Left forelimb (tissue), 1 donor: ENCODE measurements at regions not wholly inside any gene's neighbourhood (a gene's known extent, or its start where the extent isn't known, plus 50 kb on each side); places are given as distances from the start of the nearest gene placed in this dataset.

ENCODE experiments used
- DNase-seq: peaks from one replicate; pipeline ENCODE4 v3.0.0-alpha.2; 2018; ENCODE audit warnings: low spot score

DNA sequence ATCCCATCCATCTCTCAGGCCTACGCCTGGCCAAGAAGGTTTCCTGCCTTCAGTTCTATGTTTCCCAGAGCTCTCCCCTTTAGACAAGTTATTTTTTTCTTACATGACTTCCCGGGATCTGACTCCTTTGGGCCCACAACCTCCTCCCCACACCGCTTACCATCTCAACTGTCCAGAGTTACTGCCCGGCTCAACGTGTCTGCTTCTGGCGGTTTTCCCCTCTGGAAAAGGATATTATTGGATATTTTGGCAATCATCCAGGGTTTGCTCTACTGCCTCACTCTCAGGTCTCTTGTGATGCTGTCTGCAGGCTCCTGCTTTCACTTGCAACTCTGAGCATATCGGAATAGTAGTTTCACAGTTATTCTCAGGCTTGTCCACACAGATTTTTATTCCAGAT, 318.2 kb upstream of the CAMK1G start:
- no peak for DNase-seq

- no peak for DNase-seq
Observed at GRCh38 chr1:209266590-209267205, 316.8 kb upstream of the CAMK1G start.

DNA sequence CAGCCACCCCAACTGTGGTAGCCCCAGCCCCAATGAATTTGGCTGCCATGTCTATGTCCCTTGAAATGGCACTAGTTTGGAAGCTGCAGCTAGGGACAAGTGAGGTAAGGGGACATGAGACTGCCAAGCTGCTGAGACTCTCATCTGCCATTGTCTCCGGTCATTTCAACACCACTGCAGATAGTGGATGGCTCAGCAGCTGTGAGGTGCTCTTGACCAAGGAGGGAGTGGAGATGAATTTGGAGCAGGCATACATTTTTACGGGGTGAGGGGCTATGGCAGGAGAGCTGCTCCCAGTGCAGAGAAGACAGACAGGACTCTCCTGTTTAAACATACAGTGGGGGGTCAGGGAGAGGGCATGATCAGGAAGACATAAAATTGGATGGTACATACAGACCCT, 315.5 kb upstream of the CAMK1G start:
- no peak for DNase-seq

GRCh38 chr1:209268479-209268878, 315.0 kb upstream of the CAMK1G start:
- no peak for DNase-seq

DNA sequence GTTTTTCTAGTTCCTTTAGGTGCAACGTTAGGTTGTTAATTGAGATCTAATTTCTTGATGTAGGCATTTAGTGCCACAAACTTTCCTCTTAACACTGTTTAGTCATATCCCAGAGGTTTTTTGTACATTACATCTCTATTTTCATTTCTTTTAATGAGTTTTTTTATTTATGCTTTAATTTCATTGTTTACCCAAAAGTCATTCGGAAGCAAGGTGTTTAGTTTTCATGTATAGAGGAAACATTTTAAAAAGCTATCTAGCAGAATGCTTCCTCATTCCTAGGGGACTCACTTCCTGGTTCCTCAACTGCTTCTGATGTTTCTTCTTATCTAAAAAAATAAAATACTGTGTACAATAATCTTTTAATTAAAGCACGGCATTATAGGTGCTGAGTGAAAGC, 307.2 kb upstream of the CAMK1G start:
- no peak for DNase-seq

DNA sequence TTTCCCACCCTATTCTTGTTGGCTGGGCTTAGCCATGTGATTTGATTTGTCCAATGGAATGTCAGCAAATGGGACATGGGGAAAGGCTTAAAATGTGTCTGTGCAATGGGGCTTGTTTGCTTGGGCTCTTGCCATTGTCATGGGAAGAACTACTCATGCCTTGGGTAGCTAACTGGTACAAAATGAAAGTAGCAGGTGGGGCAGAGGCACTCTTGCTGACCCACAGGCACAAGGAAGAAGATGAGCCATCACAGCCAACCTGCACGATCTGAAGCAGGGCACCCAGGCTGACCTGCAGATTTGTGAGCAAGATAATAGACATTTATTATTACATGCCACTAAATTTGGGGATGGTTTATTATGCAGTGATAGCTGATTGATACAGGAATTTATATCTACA, 305.9 kb upstream of the CAMK1G start:
- DNase-seq: no peak

GRCh38 chr1:209291715-209292114, 291.8 kb upstream of the CAMK1G start:
- no peak for DNase-seq

DNA sequence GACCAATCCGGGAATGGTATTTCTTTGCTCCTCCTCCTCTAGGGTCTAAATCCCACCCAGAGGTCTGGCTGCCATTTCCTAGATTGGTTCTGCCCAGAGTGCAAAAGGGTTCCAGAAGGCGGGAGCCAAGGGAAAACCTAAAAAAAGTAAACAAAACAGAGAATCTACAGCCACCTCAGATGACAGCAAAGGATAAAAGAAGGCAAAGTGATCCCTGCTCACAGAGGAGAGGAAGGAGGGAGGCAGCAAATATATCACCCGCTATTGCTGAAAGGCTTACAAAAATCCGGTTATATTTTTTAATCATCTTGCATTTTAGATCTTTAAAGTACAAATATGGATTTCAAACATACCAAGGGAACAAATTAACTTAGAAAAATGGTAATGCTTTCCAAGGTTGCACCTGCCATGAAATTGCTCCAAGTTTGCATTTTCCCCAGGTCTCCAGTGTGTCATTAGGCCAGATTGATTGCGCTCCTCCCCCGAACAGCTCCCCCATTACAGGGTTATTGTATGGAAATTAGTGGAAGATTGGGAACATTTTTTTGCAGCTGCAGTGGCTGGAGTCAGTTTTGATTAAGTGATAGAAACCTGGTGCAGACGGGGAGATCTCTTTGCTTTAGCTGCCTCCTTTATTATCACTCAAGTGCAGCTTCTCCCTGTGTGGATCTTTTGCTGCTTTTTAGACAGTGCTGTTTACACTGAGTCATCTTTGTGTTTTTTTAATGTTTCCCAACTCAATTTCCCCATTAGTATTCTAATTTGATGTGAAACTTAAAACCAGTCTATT, 280.5 kb upstream of the CAMK1G start:
- peak; percentile 73 for DNase-seq

- DNase-seq: no peak
Observed at GRCh38 chr1:209304166-209304565, 279.3 kb upstream of the CAMK1G start.

GRCh38 chr1:209305221-209305954, 278.1 kb upstream of the CAMK1G start:
- DNase-seq: no peak

- DNase-seq: no peak
Observed at GRCh38 chr1:209307846-209308245, 275.7 kb upstream of the CAMK1G start.

GRCh38 chr1:209309198-209309597, 274.3 kb upstream of the CAMK1G start:
- DNase-seq: no peak

- no peak for DNase-seq
Observed at GRCh38 chr1:209311770-209312169, 271.7 kb upstream of the CAMK1G start.

DNA sequence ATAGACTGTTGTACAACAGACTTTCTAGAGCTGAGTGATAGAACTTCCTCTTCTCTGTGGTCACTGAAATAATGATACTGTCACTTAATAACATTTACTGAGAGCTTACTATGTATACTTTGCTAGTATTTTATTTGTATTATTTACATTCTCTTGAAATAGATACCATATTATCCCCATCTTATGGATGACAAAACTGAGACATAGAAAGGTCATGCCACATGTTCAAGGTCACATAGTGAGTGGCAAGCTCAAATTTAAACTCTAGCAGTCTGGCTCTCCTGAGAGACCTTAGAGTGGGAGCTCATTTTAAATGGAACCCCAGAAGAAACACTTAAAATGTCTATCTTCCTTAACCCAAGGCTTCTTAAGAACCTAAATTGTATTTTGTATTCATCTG, 266.6 kb upstream of the CAMK1G start:
- no peak for DNase-seq

DNA sequence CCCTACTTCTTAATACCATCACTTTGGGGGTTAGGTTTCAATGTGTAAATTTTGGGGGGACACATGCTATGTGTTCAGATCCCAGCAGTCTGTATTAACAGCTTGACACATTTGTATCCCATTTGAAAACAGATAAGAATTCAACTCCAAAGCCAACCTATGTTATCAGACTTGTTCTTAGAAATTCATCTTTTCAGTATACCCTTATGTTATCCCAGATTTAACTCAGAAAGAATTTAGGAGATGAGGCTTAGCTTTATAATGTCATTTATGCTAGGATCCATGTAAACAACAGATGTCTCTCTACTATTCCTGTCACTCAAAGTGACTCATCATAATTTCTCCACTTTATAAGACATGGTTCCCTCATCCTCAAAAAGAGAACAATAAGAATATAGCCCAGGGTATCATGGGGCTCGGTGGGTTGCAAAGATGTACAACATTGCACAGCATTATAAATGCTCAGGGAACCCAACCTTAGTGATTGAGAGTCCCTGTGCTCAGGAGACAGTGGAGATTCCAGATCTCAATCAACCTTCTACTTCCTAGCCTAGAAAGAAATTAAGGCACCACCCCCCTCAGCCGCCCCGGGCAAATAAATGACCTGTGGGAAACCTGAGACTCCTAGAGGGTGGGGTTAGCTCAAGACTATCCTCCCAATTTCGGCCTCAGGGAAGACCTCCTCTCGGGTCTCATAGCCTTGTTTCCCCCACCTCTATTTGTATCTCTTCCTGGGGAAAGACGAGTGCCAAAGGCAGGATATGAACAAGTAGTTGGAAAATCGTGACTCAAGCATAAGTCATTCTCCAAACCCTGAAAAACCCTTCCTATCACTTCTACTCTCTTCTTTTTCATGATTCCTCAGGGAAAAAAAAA, 265.1 kb upstream of the CAMK1G start:
- DNase-seq: no peak

GRCh38 chr1:209319057-209319432, 264.5 kb upstream of the CAMK1G start:
- no peak for DNase-seq

DNA sequence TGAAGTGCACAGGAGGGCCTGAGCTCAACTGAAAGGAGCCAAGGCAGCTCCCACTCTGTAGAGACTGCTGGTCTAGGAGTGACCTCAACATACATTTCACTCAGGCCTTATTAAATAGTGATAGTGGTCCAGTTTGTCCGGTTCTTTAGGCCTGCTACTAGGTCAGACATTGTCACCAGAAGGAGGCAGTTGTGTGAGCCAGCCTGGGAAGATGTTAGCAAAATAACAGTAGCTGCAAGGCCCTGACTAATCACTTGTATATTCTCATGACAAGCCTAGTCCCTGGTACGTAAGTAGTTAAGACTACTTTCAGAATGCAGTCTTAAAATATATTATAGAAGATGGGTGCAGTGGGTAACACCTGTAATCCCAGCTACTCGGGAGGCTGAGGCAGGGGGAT, 264.0 kb upstream of the CAMK1G start:
- no peak for DNase-seq

DNA sequence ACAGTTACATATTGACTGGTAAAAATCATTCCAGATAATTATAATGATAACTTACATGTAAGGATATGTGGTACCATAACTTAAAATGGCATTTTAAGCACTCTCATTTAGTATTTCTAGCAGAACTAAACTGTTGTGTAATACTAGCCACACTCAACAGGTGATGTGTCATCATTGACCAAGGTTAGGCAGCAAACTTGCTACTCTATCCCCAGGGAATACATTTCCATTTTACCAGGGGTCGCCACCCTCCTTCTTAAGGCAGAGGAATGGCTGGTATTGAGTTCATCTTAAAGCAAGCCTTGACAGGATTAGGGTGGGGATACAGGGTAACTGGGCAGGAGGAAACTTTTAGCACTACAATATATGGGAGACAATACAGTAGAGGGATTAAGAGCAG, 259.8 kb upstream of the CAMK1G start:
- DNase-seq: no peak

GRCh38 chr1:209324901-209325871, 258.3 kb upstream of the CAMK1G start:
- no peak for DNase-seq

GRCh38 chr1:209326076-209326475, 257.4 kb upstream of the CAMK1G start:
- DNase-seq: no peak

DNA sequence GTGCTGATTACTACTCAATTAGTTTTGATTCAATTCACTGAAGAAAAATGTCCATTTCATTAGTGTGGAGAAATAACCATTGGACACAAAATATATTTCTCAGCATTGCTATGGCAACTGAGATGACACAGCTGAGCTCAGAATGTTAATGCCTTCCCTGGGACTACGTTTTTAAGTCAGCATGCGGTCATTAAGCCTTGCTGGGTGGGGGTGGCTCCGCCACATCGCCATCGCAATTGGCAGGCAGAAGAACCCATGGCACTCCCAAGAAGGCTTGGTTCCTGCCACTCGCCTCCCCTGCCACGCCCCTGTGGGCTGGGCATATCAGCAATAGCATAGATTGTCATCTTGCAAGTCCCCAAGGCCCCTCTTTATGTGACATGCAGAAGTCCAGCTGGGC, 256.7 kb upstream of the CAMK1G start:
- DNase-seq: no peak
